COLO829 (cell line): ENCODE measurements at regions not wholly inside any gene's neighbourhood (a gene's known extent, or its start where the extent isn't known, plus 50 kb on each side); places are given as distances from the start of the nearest gene placed in this dataset.
"Not testable (repeated sequence)": the region's sequence is repeated elsewhere in the genome, so short reads cannot be mapped to it uniquely, and the experiment has no call there.

Source experiments
- DNase-seq: peaks from one replicate; pipeline ENCODE4 v3.0.0; 2012; ENCODE audit warnings: low spot score

- not testable (repeated sequence) for DNase-seq
These were observed 126.0 kb downstream of the SHANK2 start for GRCh38 chr11:71126401-71126800.

DNA sequence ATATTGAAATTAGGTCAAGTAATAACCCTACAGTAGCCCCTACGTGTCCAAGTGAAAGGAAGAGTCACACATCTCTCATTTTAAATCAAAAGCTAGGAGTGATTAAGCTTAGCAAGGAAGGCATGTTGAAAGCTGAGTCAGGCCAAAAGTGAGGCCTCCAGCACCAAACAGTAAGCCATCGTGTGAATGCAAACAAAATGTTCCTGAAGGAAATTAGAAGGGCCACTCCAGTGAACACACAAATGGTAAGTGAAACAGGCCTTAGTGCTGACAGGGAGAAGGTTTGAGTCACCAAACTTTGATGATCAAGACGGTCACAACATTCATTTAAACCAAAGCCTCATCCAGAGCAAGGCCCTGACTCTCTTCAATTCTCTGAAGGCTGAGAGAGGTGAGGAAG lies 127.2 kb downstream of the SHANK2 start:
- no peak for DNase-seq

DNA sequence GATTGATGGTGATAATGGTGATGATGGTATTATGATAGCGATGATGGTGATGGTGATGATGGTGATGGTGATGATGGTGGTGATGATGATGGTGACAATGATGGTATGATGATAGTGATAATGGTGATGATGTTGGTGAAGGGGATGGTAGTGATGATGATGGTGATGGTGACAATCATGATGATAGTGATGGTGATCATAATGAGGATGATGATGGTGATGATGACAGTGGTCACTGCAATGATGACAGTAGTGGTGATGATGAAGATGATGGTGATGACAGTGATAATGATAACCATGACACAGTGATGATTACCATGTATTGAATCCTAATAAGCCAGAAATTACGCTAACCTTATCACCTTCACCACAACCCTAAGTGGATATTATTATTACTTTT lies 128.2 kb downstream of the SHANK2 start:
- DNase-seq, result no peak

GRCh38 chr11:71120471-71120896 lies 131.9 kb downstream of the SHANK2 start:
- DNase-seq, result no peak

DNA sequence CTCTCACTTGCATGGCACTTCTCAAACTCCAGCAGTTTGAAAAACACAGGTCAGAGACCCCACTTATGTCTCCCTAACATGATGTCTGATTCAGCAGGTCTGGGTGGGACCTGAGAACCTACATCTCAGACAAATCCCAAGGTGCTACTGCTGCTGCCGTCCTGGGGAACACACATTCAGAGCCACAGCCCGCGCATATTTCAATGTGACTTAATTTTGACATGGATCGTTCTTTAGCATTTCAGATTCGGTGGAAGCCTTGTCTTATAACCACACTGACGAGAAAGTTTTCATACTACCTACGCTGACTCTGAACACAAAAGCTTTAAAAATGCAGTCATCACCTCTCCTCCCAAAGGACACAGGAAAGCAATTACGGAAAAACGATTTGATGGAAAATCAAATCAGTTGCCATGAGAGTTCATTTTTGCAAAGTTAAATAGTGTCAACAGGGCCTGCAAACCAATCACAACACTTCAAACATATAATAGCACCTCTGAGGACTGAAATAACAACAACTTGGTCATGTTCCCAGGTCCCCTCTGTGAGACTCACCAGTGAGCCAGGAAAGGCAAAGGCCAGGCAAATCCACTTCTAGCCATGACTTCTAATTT lies 132.6 kb downstream of the SHANK2 start:
- DNase-seq, result no peak

- DNase-seq, result no peak
These were observed 133.6 kb downstream of the SHANK2 start for GRCh38 chr11:71118671-71119250.

DNA sequence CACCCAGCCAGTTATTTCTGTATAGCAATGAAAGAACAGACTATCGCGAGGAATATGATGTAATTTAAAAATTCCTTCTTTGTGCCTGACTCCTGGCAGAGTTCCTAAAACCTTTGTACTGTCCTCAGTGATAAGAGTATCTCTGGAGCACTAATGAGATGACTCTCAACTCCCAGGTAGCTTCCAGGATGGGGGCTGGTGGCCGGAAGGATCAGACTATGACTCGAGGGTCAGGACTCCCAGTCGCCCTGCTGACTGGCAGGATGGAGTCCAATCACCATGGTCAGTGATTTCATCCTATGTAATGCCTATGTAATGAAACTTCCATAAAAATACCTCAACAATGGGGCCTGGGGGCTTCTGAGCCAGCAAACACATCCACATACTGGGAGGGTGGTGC lies 135.1 kb downstream of the SHANK2 start:
- no peak for DNase-seq

GRCh38 chr11:71116693-71117040 lies 135.7 kb downstream of the SHANK2 start:
- DNase-seq, result no peak

- no peak for DNase-seq
These were observed 136.3 kb downstream of the SHANK2 start for GRCh38 chr11:71115770-71116692.

GRCh38 chr11:71114124-71114851 lies 138.1 kb downstream of the SHANK2 start:
- DNase-seq, result no peak

- no peak for DNase-seq
These were observed 139.4 kb downstream of the SHANK2 start for GRCh38 chr11:71112990-71113389.

DNA sequence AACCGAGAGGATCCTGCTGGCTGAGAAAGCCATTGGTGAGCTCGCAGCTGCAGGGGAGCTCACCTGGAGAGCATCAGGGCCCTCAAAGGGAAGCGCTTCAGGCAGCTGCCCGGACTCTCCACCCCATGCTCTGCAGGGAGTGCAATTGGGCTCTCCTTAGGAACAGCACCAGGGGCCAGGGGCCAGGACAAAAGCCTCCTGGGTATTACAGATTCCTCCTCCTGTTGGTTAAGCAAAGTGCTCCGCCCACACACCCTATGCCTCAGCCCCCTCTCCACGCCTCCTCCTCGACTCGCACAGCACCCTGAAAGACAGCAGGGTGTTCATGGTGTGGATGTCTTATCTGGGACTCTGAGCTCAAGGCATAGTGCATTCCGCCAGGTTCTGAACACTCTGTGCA lies 139.9 kb downstream of the SHANK2 start:
- DNase-seq, result no peak

- no peak for DNase-seq
These were observed 142.8 kb downstream of the SHANK2 start for GRCh38 chr11:71109586-71109985.

- DNase-seq, result no peak
These were observed 143.2 kb downstream of the SHANK2 start for GRCh38 chr11:71109186-71109585.

GRCh38 chr11:71108013-71108865 lies 144.1 kb downstream of the SHANK2 start:
- DNase-seq, result no peak

GRCh38 chr11:71106671-71107070 lies 145.7 kb downstream of the SHANK2 start:
- no peak for DNase-seq

DNA sequence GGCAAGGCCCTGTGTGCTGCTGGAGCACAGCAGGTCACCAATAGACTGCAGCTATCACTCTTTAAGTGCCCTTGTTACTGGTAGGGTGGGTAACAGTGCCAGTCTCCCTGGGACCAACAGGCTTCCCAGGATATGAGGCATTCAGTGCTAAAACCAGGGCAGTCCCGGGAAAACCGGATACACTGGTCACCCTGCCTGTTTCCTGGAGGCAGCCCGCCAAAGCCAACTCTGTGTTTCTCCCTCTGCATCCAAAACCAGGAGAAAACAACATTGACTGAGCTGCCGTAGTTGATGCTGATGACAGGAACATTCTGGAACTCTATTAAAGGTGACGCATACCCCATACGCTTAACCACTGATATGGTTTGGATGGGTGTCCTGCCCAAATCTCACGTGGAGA lies 149.1 kb downstream of the SHANK2 start:
- no peak for DNase-seq

GRCh38 chr11:71102251-71102995 lies 150.0 kb downstream of the SHANK2 start:
- no peak for DNase-seq

DNA sequence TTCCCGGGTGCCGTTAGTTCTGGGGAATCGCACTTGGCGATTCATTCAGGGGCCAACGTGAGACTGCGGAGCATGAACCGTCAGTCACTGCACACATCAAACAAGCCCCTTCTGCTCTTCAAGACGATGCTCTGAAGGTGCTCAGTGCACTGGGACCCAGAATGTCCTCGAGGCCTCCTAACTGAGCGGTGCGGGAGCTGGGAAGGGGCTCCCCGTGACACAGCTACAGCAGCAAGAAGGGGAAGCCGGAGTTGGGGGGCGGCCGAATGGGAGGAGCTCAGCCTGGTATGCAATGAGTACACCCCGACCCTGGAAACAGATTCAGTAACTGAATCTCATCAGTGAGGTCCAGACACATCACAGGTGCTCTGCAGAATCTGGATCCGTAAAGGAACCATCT lies 150.8 kb downstream of the SHANK2 start:
- no peak for DNase-seq

- DNase-seq, result no peak
These were observed 151.3 kb downstream of the SHANK2 start for GRCh38 chr11:71101046-71101445.

- DNase-seq, result no peak
These were observed 153.6 kb downstream of the SHANK2 start for GRCh38 chr11:71098776-71099175.
